Islet precursor cell (in vitro differentiated cells): ENCODE measurements at regions not wholly inside any gene's neighbourhood (a gene's known extent, or its start where the extent isn't known, plus 50 kb on each side); places are given as distances from the start of the nearest gene placed in this dataset.
"Not testable (repeated sequence)": the region's sequence is repeated elsewhere in the genome, so short reads cannot be mapped to it uniquely, and the experiment has no call there.

Experiments
- DNase-seq: peaks from one replicate; pipeline ENCODE4 v3.0.0-alpha.2; 2018

DNA sequence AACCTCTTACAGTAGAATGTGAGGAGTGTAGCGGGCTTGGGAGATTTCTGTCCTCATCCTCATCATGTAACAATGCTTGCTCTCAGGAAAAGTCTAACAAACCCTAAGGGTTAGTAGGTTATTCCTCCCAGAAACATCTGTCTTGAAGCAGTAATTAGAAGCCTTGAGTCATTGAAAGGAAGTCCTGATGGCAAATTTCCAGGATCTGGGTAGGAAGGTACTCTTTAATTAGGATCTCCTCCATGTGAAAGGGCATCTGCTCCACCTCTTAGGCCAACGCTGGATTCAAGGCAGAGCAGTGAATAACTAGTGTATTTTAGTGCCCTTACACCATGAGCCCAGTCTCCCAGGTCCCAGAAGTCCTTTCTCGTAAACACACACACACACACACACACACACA is 106.6 kb upstream of the BARHL2 start:
- DNase-seq: no peak

- DNase-seq: peak; percentile 59
Observed at GRCh38 chr1:90821788-90822359, 104.8 kb upstream of the BARHL2 start.

DNA sequence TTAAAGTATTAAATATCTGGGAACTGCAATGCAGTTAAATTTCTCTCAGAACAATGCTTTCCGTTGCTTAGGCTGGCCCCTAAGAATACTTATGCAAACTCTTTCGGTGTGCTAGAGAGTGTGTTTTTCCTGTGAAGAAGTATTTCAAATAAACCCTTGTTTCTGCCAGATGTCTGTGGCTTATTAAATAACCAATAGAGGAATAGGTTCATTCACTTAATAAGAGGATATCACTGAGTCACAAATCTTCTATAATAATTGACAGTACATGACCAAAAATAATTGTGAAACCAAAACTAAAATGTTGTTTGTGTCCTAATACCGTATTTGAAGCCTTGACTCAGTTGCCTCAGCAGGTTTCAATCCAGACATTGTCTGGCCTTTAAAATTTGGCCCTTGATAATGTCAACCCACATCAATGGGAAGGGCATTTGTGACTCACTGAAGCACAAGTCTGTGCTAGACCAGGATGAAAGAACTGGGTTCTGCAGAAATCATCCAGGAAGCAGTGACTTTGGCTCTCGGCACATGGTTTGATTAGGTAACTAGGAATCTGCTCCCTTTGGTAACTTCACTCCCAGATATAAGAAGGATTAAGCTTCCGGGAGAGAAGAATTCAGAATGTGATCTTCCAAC is 104.2 kb upstream of the BARHL2 start:
- peak; percentile 74 for DNase-seq

DNA sequence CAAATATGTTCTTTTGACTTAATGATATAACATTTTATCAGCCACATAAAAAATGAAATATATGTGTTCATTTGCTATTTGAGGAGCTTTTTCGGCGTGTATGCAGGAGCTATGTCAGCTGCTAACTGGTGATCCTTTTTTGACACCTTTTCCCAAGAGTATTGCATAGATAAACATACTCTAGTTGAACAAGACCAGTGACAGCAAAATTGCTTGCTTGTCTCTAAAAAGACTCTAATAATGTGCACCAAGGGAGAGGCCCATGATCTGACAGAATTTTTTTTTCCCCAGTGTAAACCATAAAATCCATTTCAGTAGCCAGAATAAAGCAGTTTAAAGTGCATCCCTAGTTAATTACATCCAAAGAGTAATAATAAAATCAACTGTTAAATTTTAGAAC is 103.6 kb upstream of the BARHL2 start:
- no peak for DNase-seq

GRCh38 chr1:90817399-90817798 is 100.3 kb upstream of the BARHL2 start:
- no peak for DNase-seq

DNA sequence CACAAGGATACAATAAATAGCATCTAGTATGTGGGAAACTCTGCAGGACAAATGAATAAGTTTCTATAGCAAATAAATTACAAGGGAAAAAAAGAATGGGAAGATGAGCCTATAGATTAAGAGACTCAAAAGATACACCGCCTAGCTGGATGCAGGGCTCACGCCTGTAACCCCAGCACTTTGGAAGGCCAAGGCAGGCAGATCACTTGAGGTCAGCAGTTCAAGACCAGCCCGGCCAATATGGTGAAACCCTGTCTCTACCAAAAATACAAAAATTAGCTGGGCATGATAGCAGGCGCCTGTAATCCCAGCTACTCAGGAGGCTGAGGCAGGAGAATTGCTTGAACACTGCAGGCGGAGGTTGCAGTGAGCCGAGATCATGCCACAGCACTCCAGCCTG is 95.1 kb upstream of the BARHL2 start:
- DNase-seq: not testable (repeated sequence)

GRCh38 chr1:90811444-90811950 is 94.4 kb upstream of the BARHL2 start:
- DNase-seq: not testable (repeated sequence)

GRCh38 chr1:90810681-90811080 is 93.6 kb upstream of the BARHL2 start:
- no peak for DNase-seq

- DNase-seq: no peak
Observed at GRCh38 chr1:90809996-90810395, 92.9 kb upstream of the BARHL2 start.

- DNase-seq: no peak
Observed at GRCh38 chr1:90809093-90809492, 92.0 kb upstream of the BARHL2 start.

GRCh38 chr1:90807329-90807728 is 90.2 kb upstream of the BARHL2 start:
- DNase-seq: no peak

GRCh38 chr1:90802622-90803021 is 85.5 kb upstream of the BARHL2 start:
- no peak for DNase-seq

GRCh38 chr1:90800012-90800717 is 83.1 kb upstream of the BARHL2 start:
- DNase-seq: no peak

DNA sequence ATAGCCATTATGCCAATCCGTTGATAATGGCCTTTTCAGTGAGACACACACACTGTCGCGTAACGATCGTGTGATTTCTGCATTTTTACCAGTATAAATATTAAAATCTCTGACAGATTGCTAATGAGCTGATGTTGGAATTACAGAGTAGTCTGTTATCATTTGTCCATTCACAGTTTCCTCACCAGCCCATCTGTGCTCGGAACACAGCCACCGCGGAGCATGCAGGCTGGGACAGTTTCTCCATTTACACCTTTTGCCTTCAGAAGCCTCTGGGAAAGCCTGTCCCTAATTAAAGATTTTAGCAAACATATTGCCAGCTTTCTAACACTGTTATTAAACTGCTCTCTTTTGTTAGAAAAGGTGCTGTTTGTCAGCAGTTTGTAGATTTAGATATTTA is 82.2 kb upstream of the BARHL2 start:
- DNase-seq: no peak

- no peak for DNase-seq
Observed at GRCh38 chr1:90798883-90799282, 81.8 kb upstream of the BARHL2 start.

- DNase-seq: no peak
Observed at GRCh38 chr1:90798344-90798743, 81.2 kb upstream of the BARHL2 start.

GRCh38 chr1:90795431-90795830 is 78.3 kb upstream of the BARHL2 start:
- DNase-seq: no peak

DNA sequence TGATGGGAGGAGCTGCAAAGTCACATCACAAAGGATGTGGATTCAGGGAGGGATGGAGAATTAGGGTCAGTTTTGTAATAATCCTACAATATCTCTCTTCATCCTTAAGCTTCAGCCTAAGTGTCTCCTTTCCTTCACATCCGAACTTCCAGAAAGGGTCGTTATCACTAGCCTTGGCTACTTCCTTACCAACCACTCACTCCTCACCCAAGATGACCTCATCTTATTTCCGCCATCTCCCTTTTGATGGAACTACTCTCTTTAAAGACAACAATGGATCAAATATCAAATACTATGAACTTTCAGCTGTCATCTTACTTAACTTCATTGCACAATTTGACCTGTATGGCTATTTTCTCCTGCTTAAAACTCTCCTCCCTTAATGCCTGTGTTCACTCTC is 69.6 kb upstream of the BARHL2 start:
- DNase-seq: no peak

DNA sequence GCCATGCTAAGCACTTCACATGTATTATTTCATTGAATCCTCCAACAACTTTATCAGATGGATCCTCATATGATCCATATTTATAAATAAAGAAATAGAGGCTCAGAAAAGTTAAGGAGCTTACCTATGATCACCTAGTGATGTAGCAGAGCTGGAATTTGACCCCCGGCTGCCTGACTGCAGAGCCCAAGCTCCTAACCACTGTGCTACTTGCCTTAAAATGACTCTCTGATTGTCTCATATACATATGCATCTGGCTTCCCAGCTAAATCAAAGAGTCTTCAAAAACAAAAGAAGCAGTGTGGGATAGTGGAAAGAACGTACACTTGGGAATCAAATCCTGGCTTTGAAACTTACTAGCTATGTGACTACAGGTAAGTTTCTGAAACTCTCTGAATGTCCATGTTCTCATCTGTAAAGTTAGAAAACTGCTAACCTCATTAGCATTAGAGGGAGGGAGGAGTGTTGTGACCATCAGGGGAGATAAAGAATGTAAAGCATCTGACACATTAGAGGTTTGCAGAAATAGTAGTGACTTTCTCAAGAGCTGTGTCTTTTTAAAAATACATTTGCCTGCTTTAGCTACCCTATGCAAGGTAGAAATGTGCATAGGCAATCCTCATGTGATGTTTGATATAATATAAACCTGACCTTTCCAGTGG is 67.2 kb upstream of the BARHL2 start:
- no peak for DNase-seq

DNA sequence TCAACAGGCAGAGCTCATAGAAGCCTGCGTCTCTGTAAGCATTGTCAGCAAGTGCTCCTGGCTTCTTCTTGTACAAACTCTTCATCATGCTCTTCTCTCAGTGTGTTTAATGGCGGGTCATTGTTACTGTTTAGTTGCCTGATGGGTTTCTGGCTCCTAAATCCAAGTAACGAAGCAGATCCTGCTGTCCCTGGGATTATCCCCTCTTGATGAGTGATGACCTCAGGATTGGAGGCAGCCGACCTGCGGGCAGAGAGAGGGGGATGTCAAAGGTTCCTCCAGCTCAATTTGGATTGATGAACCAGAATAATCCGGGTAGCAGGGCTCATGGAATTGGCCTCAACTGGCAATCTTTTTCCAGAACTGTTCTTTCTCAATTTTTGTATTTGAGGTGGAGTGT is 66.1 kb upstream of the BARHL2 start:
- no peak for DNase-seq

DNA sequence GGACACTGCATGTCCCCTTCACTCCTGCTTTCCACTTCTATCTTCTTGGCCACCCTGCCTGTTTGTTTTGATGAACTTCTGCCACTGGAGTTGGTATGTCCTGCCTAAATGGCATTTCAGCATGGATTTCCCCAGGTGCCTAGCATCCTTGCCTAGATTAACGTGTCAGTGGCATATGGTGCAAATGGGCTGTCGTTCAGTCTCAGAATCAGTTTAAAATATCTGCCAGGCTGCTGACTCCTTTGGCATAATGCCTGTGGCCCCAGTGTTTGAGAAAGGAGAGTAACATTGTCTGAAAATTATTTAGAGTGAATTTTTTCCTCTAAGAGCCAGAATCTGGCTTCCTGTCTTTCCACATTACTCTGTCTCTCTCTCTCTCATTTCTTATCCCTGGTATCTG is 64.9 kb upstream of the BARHL2 start:
- DNase-seq: no peak

GRCh38 chr1:90781534-90781933 is 64.4 kb upstream of the BARHL2 start:
- no peak for DNase-seq

- no peak for DNase-seq
Observed at GRCh38 chr1:90780981-90781380, 63.9 kb upstream of the BARHL2 start.

- no peak for DNase-seq
Observed at GRCh38 chr1:90779573-90779972, 62.5 kb upstream of the BARHL2 start.
